NT2/D1 (cell line): ENCODE measurements at regions not wholly inside any gene's neighbourhood (a gene's known extent, or its start where the extent isn't known, plus 50 kb on each side); places are given as distances from the start of the nearest gene placed in this dataset.

Experiments
- DNase-seq: peaks from one replicate; pipeline ENCODE4 v3.0.0-alpha.2; 2011; ENCODE audit warnings: low read depth, low spot score
- H3K27me3 ChIP-seq: 2 replicates; pipeline ENCODE4 v1.6.0; 2011; ENCODE audit warnings: mild to moderate bottlenecking; ENCODE audit not compliant: insufficient read length, insufficient read depth
- H3K36me3 ChIP-seq: 2 replicates; pipeline ENCODE4 v1.6.1; 2011; ENCODE audit warnings: mild to moderate bottlenecking, low read length, mixed read lengths; ENCODE audit not compliant: insufficient read depth, insufficient read length
- H3K4me1 ChIP-seq: 2 replicates; pipeline ENCODE4 v1.5.1; 2011; ENCODE audit not compliant: insufficient read depth, insufficient read length
- H3K4me3 ChIP-seq: 2 replicates; pipeline ENCODE4 v1.5.1; 2011; ENCODE audit warnings: low read depth; ENCODE audit not compliant: insufficient read length
- H3K9ac ChIP-seq: 2 replicates; pipeline ENCODE4 v1.6.0; 2011; ENCODE audit warnings: low read depth; ENCODE audit not compliant: insufficient read length
- H3K9me3 ChIP-seq: 2 replicates; pipeline ENCODE4 v1.5.1; 2011; ENCODE audit warnings: mild to moderate bottlenecking, low read length; ENCODE audit not compliant: insufficient read depth
- SUZ12 ChIP-seq: IDR thresholded peaks from 2 replicates; pipeline ENCODE4 v1.6.1; 2011; ENCODE audit not compliant: insufficient read length, insufficient read depth; ENCODE audit errors: extremely low read depth
- YY1 ChIP-seq: IDR thresholded peaks from 2 replicates; pipeline ENCODE4 v1.6.1; 2011; ENCODE audit not compliant: insufficient read length, insufficient read depth
- ZNF274 ChIP-seq: IDR thresholded peaks from 2 replicates; pipeline ENCODE4 v1.6.1; 2011; ENCODE audit warnings: mild to moderate bottlenecking, low read depth, low read length

- Histone ChIP-seq H3K27me3 (no peaks in the 10 kb centered on the region), H3K9me3 (no peaks in the 10 kb centered on the region), H3K36me3 (no peaks in the 10 kb centered on the region), H3K4me3 (no peak overlapping the region), H3K9ac (no peak overlapping the region), H3K4me1 (no peaks in the 10 kb centered on the region)
- TF ChIP-seq SUZ12 = no peak
- TF ChIP-seq ZNF274 = no peak
- DNase-seq = peak; percentile 16
Measured at GRCh38 chr12:90004319-90005074, 295.9 kb upstream of the ATP2B1 start.

DNA sequence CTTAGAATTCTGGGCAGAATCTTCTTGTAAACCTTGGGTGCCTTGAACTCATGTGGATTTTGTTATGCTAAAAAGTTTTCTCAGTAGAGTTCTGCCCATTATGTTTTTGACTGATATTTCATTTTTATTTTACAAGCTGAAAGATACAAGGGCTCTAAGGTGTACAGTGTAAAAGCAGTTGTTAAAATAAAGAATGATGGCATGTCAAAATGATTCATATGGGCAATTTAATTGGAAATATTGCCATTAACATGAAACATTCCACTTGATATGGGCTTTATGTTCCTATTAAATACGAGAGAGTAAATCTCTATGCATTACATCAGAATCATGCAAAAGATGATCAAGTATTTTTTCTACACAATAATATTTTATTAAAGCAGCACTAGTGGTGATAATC is 295.1 kb upstream of the ATP2B1 start:
- H3K9me3 ChIP-seq = no peaks in the 10 kb centered on the region
- H3K36me3 ChIP-seq = no peaks in the 10 kb centered on the region
- H3K9ac ChIP-seq = no peak overlapping the region
- no peaks in the 10 kb centered on the region for H3K4me1 ChIP-seq
- TF ChIP-seq YY1 = no peak
- TF ChIP-seq SUZ12 = no peak
- TF ChIP-seq ZNF274 = no peak
- H3K4me3 ChIP-seq = no peak overlapping the region
- no peak for DNase-seq
- H3K27me3 ChIP-seq = no peaks in the 10 kb centered on the region

- H3K9me3 ChIP-seq = no peaks in the 10 kb centered on the region
Measured at GRCh38 chr12:90000721-90001120, 292.1 kb upstream of the ATP2B1 start.

GRCh38 chr12:89999699-90000505 is 291.3 kb upstream of the ATP2B1 start:
- H3K4me1 ChIP-seq = no peaks in the 10 kb centered on the region
- no peak for DNase-seq
- no peak for TF ChIP-seq ZNF274
- H3K27me3 ChIP-seq = no peaks in the 10 kb centered on the region
- H3K36me3 ChIP-seq = no peaks in the 10 kb centered on the region
- H3K9me3 ChIP-seq = no peaks in the 10 kb centered on the region
- no peak overlapping the region for H3K9ac ChIP-seq
- no peak overlapping the region for H3K4me3 ChIP-seq

More at GRCh38 chr12:90000721-90001120, 292.1 kb upstream of the ATP2B1 start:
- Histone ChIP-seq H3K36me3 (no peaks in the 10 kb centered on the region), H3K9ac (no peak overlapping the region), H3K4me3 (no peak overlapping the region), H3K4me1 (no peaks in the 10 kb centered on the region), H3K27me3 (no peaks in the 10 kb centered on the region)
- DNase-seq = no peak
- TF ChIP-seq SUZ12 (no peak), ZNF274 (no peak), YY1 (no peak)

GRCh38 chr12:89995870-89996269 is 287.2 kb upstream of the ATP2B1 start:
- H3K27me3 ChIP-seq = no peaks in the 10 kb centered on the region
- no peak overlapping the region for H3K9ac ChIP-seq
- no peak for TF ChIP-seq SUZ12
- no peak for TF ChIP-seq YY1
- TF ChIP-seq ZNF274 = no peak
- no peaks in the 10 kb centered on the region for H3K4me1 ChIP-seq
- DNase-seq = no peak
- H3K4me3 ChIP-seq = no peak overlapping the region
- no peaks in the 10 kb centered on the region for H3K9me3 ChIP-seq
- H3K36me3 ChIP-seq = no peaks in the 10 kb centered on the region

GRCh38 chr12:89994911-89995310 is 286.3 kb upstream of the ATP2B1 start:
- Histone ChIP-seq H3K36me3 (no peaks in the 10 kb centered on the region), H3K4me3 (no peak overlapping the region), H3K27me3 (no peaks in the 10 kb centered on the region), H3K9me3 (no peaks in the 10 kb centered on the region), H3K4me1 (no peaks in the 10 kb centered on the region), H3K9ac (no peak overlapping the region)
- DNase-seq = no peak
- no peak for TF ChIP-seq YY1
- no peak for TF ChIP-seq ZNF274
- TF ChIP-seq SUZ12 = no peak

GRCh38 chr12:89993632-89994031 is 285.0 kb upstream of the ATP2B1 start:
- H3K4me1 ChIP-seq = no peaks in the 10 kb centered on the region
- no peak overlapping the region for H3K4me3 ChIP-seq
- no peak for DNase-seq
- H3K9ac ChIP-seq = no peak overlapping the region
- H3K36me3 ChIP-seq = no peaks in the 10 kb centered on the region
- H3K9me3 ChIP-seq = no peaks in the 10 kb centered on the region
- H3K27me3 ChIP-seq = no peaks in the 10 kb centered on the region
- no peak for TF ChIP-seq YY1
